Stomach (tissue), 8 donors: ENCODE measurements at regions not wholly inside any gene's neighbourhood (a gene's known extent, or its start where the extent isn't known, plus 50 kb on each side); places are given as distances from the start of the nearest gene placed in this dataset.

Source experiments
- DNase-seq, 2 donors: peaks; one replicate each; pipeline versions ENCODE4 v3.0.0 to v3.0.0-alpha.2; 2013 to 2019
- H3K27ac ChIP-seq, 5 donors: fragments of 200-600 bp in 4 of 5; sonication (generic) in 4 of 5; one replicate each; pipeline ENCODE4 v1.5.1; 2013 to 2019; ENCODE audit warnings: mild to moderate bottlenecking in 1 of 5, moderate library complexity in 1 of 5
- H3K27me3 ChIP-seq, 3 donors: fragments of 200-600 bp; sonication (generic); one replicate each; pipeline ENCODE4 v1.5.1; 2017 to 2019; ENCODE audit warnings: mixed run types in 1 of 3
- H3K36me3 ChIP-seq, 4 donors: fragments of 200-600 bp; sonication (generic); 1 replicate in 3 of 4; 2 replicates in 1 of 4; pipeline ENCODE4 v1.5.1; 2016 to 2019
- H3K4me1 ChIP-seq, 4 donors: fragments of 200-600 bp; sonication (generic); one replicate each; pipeline ENCODE4 v1.5.1; 2016 to 2019
- H3K4me3 ChIP-seq, 4 donors: fragments of 200-600 bp; sonication (generic) in 3 of 4; one replicate each; pipeline ENCODE4 v1.5.1; 2016 to 2019; ENCODE audit warnings: mild to moderate bottlenecking in 1 of 4
- H3K9me3 ChIP-seq, 4 donors: fragments of 200-600 bp; sonication (generic); one replicate each; pipeline ENCODE4 v1.5.1; 2016 to 2019
- EP300 ChIP-seq: sonication (generic); formaldehyde crosslinking; IDR thresholded peaks from one replicate; pipeline ENCODE4 v1.6.1; 2017; ENCODE audit warnings: antibody characterized with exemption
- POLR2A ChIP-seq, 4 donors: fragments of 450-650 bp; IDR thresholded peaks; one replicate each; pipeline ENCODE4 v1.6.1; 2016; ENCODE audit warnings: antibody characterized with exemption in 4 of 4, control low read depth in 2 of 4, mild to moderate bottlenecking in 1 of 4, moderate library complexity in 1 of 4
- POLR2AphosphoS5 ChIP-seq, 3 donors: sonication (generic); formaldehyde crosslinking; IDR thresholded peaks; one replicate each; pipeline ENCODE4 v1.6.1; 2016; ENCODE audit warnings: antibody characterized with exemption in 3 of 3
- WGBS, 5 donors: extraction: QIAGEN DNeasy Blood & Tissue Kit in 3 of 5; methylation state at CpG; one replicate each; pipeline versions ENCODE4 v1.1.5 to v1.1.7; 2013 to 2018; 5-methylcytosine and 5-hydroxymethylcytosine counted together
- intact Hi-C: fragments of 100-400 bp; cut with DNase I; formaldehyde crosslinking; loops from one replicate; pipeline ENCODE4 v1.15.1; 2023; ENCODE audit warnings: low total_unique reads
- small RNA-seq, 4 donors: library from RNA; depleted of rRNA; stranded (forward); fragments of <200 nt; gene quantifications; one replicate each; pipeline ENCODE3, GENCODE V24; 2016
- TF ChIP-seq, protein P1 (sequence below), 7 experiments: fragments of 450-650 bp in 4 of 7; fragments of 200-600 bp in 3 of 7; sonication (generic) in 3 of 7; IDR thresholded peaks; one replicate each; pipeline ENCODE4 v1.5.1; 2016 to 2019; ENCODE audit warnings: antibody characterized with exemption in 7 of 7, control low read depth in 2 of 7, mild to moderate bottlenecking in 1 of 7
- donor health status: healthy with polysubstance abuse.
- donor health status: Bipolar disorder and iron deficiency.
- donor health status: healthy.

DNA sequence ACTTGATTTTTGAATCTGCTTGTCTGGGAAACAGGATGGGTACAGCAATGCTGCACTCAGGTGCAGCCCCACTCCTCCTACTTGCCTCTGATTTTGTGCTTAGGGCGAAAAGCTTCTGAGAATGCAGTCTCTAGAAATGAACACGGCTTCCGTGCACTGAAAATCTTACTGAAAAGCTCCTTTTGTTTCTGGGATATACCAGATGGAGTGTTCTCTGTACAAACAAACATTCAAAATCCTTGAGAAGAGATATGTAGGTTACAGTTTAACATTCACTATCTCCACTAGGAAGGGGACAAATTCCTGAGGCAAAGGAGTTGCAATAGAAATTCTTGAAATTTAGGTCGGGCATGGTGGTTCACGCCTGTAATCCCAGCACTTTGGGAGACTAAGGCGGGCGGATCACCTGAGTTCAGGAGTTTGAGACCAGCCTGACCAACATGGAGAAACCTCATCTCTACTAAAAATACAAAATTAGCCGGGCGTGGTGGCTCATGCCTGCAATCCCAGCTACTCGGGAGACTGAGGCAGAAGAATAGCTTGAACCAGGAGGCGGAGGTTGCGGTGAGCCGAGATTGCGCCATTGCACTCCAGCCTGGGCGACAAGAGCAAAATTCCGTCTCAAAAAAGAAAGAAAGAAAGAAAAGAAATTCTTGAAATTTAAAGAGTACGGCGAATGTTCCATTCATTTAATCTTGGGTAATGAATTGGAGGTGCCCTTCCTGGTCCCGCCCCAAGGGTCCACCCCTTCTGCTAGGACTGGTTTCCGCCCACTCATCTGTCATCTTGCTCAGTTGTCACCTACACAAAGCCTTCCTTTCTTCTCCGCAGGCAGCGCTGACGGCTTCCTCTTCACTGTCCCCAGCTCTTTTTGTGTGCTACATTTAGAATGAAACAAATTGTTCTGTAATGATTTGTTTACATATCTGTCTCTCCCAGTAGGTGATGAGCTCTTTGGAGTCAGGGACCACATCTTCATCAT lies 92.4 kb downstream of the SOCS6 start:
- 65 to 82% (median 79%) methylated on average over 23 of the region's 23 CpGs for WGBS, 5 donors
- no peak for TF ChIP-seq POLR2AphosphoS5 (IDR thresholded peaks at IDR 0.05)
- TF ChIP-seq, protein P1, sequence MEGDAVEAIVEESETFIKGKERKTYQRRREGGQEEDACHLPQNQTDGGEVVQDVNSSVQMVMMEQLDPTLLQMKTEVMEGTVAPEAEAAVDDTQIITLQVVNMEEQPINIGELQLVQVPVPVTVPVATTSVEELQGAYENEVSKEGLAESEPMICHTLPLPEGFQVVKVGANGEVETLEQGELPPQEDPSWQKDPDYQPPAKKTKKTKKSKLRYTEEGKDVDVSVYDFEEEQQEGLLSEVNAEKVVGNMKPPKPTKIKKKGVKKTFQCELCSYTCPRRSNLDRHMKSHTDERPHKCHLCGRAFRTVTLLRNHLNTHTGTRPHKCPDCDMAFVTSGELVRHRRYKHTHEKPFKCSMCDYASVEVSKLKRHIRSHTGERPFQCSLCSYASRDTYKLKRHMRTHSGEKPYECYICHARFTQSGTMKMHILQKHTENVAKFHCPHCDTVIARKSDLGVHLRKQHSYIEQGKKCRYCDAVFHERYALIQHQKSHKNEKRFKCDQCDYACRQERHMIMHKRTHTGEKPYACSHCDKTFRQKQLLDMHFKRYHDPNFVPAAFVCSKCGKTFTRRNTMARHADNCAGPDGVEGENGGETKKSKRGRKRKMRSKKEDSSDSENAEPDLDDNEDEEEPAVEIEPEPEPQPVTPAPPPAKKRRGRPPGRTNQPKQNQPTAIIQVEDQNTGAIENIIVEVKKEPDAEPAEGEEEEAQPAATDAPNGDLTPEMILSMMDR (IDR thresholded peaks at IDR 0.05), result no peak
- TF ChIP-seq EP300, result no peak
- TF ChIP-seq POLR2A (IDR thresholded peaks at IDR 0.05), result no peak
- Histone ChIP-seq H3K27me3 (no peaks in the 10 kb centered on the region), H3K36me3 (no peaks in the 10 kb centered on the region), H3K27ac (no peak overlapping the region), H3K9me3 (no peaks in the 10 kb centered on the region), H3K4me1 (peaks cover 4 to 9% (median 9%) of the 10 kb centered on the region in 4 donors), H3K4me3 (no peak overlapping the region)
- DNase-seq, result peak in 1 of 2 donors; percentile 90
- intact Hi-C loops, result no loop called here

Small RNAs in the stretch of these regions (small RNA-seq; reads per million reads assigned to genes)
- 0.10 to 1.0 (median 0.34) reads per million in 4 donors for gene RN7SL795P
